ENCODE measurements at regions not wholly inside any gene's neighbourhood (a gene's known extent, or its start where the extent isn't known, plus 50 kb on each side); places are given as distances from the start of the nearest gene placed in this dataset.
"Not testable (repeated sequence)": the region's sequence is repeated elsewhere in the genome, so short reads cannot be mapped to it uniquely, and the experiment has no call there.

DNA sequence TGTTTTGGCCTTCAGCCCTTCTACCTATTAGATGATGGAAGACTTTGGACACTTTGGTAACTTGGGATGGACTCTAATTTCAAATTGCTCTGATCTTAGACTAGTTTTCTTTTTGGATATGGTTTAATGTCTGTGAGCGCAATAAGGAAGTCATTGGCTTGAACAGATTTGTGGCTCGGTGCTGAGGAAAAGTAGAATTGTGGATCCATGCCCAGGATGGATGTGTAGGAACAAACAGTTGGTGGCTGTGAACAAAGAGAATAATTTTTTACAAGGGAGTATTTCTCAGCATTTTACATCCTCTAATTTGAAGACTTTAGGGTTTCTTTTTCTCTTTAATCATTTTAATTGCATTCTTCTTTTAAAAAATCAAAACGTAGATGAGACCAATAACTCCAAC lies 327.1 kb downstream of the GLUD2 start:
- H3K4me1 Mint-ChIP-seq: no peaks in the 10 kb centered on the region

DNA sequence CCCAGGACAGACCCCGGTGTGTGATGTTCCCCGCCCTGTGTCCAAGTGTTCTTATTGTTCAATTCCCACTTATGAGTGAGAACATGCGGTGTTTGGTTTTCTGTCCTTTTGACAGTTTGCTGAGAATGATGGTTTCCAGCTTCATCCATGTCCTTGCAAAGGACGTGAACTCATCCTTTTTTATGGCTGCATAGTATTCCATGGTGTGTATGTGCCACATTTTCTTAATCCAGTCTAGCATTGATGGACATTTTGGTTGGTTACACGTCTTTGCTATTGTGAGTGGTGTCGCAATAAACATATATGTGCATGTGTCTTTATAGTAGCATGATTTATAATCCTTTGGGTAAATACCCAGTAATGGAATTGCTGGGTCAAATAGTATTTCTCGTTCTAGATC lies 334.5 kb downstream of the GLUD2 start:
- H3K27ac Mint-ChIP-seq, H3K9me3 Mint-ChIP-seq, H3K4me3 Mint-ChIP-seq: not testable (repeated sequence)

More for the DNA sequence above, 327.1 kb downstream of the GLUD2 start:
- no peak overlapping the region for H3K4me3 Mint-ChIP-seq
- no peaks in the 10 kb centered on the region for H3K9me3 Mint-ChIP-seq
- no peaks in the 10 kb centered on the region for H3K27me3 Mint-ChIP-seq
- no peak for ATAC-seq (replicated peaks)
- H3K27ac Mint-ChIP-seq: no peak overlapping the region
- H3K36me3 Mint-ChIP-seq (ENCODE audit: low read depth): no peaks in the 10 kb centered on the region

DNA sequence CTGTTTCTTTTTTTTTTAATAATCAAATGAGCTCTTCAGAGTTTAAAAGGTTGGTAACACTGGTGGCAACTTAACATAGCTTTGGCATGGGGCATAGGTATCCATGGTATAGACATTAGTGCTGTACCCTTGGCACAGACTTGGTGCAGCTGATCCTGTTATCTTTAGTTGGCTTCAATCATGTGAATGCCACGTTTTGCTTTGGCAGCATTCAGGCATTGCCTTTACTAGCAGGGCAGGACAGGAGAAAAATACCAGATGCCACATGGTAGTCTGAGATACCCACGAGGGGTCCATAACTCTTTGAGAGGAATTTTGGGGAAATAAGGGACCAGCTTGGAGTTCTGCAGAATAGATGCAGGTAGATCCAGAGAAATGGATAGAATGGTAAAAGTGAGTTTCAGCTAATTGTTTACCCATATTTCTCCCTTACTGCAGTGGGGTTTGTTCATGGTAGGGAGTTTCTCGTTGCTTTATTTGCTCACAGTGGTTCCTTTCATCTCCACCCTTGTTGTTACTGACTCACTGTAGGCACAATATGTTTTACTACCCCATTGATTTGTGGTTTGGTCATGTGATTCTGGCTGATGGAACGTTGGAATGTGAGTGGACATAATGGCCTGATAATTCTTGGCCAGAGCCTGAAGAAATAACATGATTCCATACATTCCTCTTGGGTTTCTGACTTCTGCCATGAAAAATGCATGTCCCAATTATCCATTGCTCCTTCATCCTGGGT lies 342.7 kb downstream of the GLUD2 start:
- no peak for ATAC-seq (replicated peaks)
- Mint-ChIP-seq H3K27me3 (no peaks in the 10 kb centered on the region), H3K4me1 (no peaks in the 10 kb centered on the region), H3K4me3 (no peak overlapping the region), H3K27ac (no peak overlapping the region), H3K9me3 (no peaks in the 10 kb centered on the region), H3K36me3 (ENCODE audit: low read depth) (no peaks in the 10 kb centered on the region)

More for the DNA sequence above, 334.5 kb downstream of the GLUD2 start:
- not testable (repeated sequence) for H3K27me3 Mint-ChIP-seq; ATAC-seq (replicated peaks); H3K36me3 Mint-ChIP-seq (ENCODE audit: low read depth); H3K4me1 Mint-ChIP-seq

DNA sequence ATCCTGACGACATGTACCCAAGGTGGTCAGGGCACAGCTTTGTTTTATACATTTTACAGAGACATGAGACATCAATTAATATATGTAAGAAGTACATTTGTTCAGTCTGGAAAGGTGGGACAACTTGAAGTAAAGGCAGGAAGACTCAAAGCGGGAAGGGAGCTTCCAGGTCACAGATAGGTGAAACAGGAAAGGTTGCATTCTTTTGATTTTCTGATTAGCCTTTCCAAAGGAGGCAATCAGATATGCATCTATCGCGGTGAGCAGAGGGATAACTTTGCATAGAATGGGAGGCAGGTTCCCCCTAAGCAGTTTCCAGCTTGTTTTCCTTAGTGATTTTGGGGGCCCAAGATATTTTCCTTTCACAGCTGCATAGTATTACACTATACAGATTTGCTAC lies 358.4 kb downstream of the GLUD2 start:
- no peak for ATAC-seq (replicated peaks)
- Mint-ChIP-seq H3K9me3 (no peaks in the 10 kb centered on the region), H3K4me1 (no peaks in the 10 kb centered on the region), H3K27me3 (no peaks in the 10 kb centered on the region), H3K27ac (no peak overlapping the region), H3K4me3 (no peak overlapping the region), H3K36me3 (ENCODE audit: low read depth) (no peaks in the 10 kb centered on the region)

GRCh38 chrX:121407627-121408026 lies 360.2 kb downstream of the GLUD2 start:
- no peaks in the 10 kb centered on the region for H3K27me3 Mint-ChIP-seq

GRCh38 chrX:121431514-121431913 lies 384.1 kb downstream of the GLUD2 start:
- H3K27me3 Mint-ChIP-seq; H3K9me3 Mint-ChIP-seq; ATAC-seq (replicated peaks); H3K4me1 Mint-ChIP-seq; H3K36me3 Mint-ChIP-seq (ENCODE audit: low read depth); H3K27ac Mint-ChIP-seq; H3K4me3 Mint-ChIP-seq: not testable (repeated sequence)

More at GRCh38 chrX:121407627-121408026, 360.2 kb downstream of the GLUD2 start:
- no peak for ATAC-seq (replicated peaks)
- H3K27ac Mint-ChIP-seq: no peak overlapping the region
- H3K36me3 Mint-ChIP-seq (ENCODE audit: low read depth): no peaks in the 10 kb centered on the region
- H3K4me3 Mint-ChIP-seq: no peak overlapping the region
- no peaks in the 10 kb centered on the region for H3K4me1 Mint-ChIP-seq
- no peaks in the 10 kb centered on the region for H3K9me3 Mint-ChIP-seq

DNA sequence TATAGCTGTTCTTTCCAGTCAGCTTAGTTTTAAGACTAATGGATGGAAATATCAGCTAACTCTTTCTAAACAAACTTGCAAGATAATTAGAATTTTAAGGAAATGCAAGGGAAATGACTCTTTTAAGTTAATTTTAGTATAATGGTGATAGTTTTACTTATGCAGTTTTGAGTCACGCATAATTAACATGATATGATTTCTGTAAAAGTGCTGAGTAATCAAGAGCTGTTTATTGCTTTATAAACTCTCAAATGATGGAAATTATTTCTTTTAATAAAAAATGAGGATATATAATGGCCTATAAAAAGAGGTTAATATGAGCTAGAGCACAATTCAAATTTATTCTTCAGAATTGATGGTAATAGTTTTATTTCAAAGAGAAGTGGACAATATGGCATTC lies 385.9 kb downstream of the GLUD2 start:
- Mint-ChIP-seq H3K36me3 (ENCODE audit: low read depth) (no peaks in the 10 kb centered on the region), H3K4me3 (no peak overlapping the region), H3K27me3 (no peaks in the 10 kb centered on the region), H3K27ac (no peak overlapping the region), H3K9me3 (no peaks in the 10 kb centered on the region), H3K4me1 (no peaks in the 10 kb centered on the region)
- ATAC-seq (replicated peaks): no peak

GRCh38 chrX:121437666-121438065 lies 390.3 kb downstream of the GLUD2 start:
- not testable (repeated sequence) for ATAC-seq (replicated peaks); H3K27ac Mint-ChIP-seq; H3K4me1 Mint-ChIP-seq; H3K36me3 Mint-ChIP-seq (ENCODE audit: low read depth); H3K9me3 Mint-ChIP-seq; H3K4me3 Mint-ChIP-seq; H3K27me3 Mint-ChIP-seq

DNA sequence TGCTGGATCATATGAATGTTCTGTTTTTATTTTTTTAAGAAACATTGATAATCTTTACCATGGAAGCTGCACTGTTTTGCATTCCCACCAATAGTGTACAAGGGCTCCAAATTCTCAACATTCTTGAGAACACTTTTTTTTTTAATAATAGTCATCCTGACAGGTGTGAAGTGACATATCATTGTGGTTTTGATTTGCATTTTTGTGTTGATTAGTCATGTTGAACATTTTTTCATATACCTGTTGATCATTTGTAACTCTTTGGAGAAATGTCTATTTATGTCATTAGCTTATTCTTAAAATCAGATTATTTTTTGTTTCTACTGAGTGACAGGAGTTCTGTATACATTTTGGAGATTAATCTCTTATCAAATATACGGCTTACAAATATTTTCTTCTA lies 408.5 kb downstream of the GLUD2 start:
- Mint-ChIP-seq H3K4me1 (no peaks in the 10 kb centered on the region), H3K36me3 (ENCODE audit: low read depth) (no peaks in the 10 kb centered on the region), H3K9me3 (no peaks in the 10 kb centered on the region), H3K27ac (no peak overlapping the region), H3K27me3 (no peaks in the 10 kb centered on the region), H3K4me3 (no peak overlapping the region)
- ATAC-seq (replicated peaks): no peak

DNA sequence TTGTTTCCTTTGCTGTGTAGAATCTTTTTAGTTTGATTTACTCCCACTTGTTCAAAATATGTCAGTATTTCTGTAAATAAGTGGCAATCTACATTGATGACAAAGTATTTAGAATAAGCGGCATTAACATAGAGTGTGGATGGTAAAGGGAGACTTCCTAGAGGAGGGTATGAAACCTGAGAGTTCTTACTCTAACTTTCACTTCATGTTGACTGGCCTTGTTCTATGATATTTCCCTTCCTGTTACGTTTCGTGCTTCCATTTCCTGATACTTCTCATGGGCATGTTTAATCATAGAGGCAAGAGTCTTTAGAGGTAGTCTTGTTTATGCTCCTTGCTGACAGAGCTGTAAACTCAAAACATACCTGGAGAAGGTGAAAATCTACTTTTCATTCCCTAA lies 408.9 kb downstream of the GLUD2 start:
- H3K4me3 Mint-ChIP-seq: no peak overlapping the region
- no peaks in the 10 kb centered on the region for H3K27me3 Mint-ChIP-seq
- peak; percentile 35 for ATAC-seq (replicated peaks)
- no peak overlapping the region for H3K27ac Mint-ChIP-seq
- H3K4me1 Mint-ChIP-seq: no peaks in the 10 kb centered on the region
- H3K9me3 Mint-ChIP-seq: no peaks in the 10 kb centered on the region
- H3K36me3 Mint-ChIP-seq (ENCODE audit: low read depth): no peaks in the 10 kb centered on the region

DNA sequence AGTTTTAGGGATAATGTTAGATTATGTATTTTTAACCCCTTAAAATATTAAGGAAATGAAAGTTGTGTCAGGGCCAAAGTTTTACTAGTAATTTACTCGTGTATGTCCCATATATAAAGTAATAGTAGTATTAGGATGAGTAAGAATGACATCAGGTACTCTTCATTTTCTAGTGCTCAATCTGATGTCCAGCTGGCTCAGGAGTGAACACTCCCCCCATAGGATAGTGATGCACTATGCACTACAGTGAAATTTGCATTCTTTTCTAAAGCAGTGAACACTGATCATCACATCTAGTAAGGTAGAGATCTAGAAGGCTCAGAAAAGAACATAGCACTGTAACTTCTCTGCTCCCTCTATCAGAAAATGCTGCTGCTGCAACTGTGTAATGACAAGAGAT lies 409.7 kb downstream of the GLUD2 start:
- no peaks in the 10 kb centered on the region for H3K9me3 Mint-ChIP-seq
- H3K27ac Mint-ChIP-seq: no peak overlapping the region
- no peaks in the 10 kb centered on the region for H3K27me3 Mint-ChIP-seq
- H3K4me3 Mint-ChIP-seq: no peak overlapping the region
- ATAC-seq (replicated peaks): no peak
- no peaks in the 10 kb centered on the region for H3K36me3 Mint-ChIP-seq (ENCODE audit: low read depth)
- H3K4me1 Mint-ChIP-seq: no peaks in the 10 kb centered on the region

DNA sequence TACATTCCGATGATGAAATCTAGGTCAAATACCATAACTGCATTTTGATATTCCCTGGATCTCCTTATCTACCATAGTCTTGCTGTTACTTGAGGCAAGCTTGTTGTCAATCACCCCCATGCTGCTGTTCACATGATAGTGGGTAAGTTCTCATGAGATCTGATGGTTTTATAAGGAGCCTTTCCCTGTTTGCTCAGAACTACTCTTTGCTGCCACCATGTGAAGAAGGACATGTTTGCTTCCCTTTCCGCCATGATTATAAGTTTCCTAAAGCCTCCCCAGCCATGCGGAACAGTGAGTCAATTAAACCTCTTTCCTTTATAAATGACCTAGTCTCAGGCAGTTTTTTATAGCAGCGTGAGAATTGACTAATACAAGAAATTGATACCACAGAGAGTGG lies 432.0 kb downstream of the GLUD2 start:
- ATAC-seq (replicated peaks): no peak
- Mint-ChIP-seq H3K36me3 (ENCODE audit: low read depth) (no peaks in the 10 kb centered on the region), H3K27me3 (no peaks in the 10 kb centered on the region), H3K4me3 (no peak overlapping the region), H3K27ac (no peak overlapping the region), H3K9me3 (no peaks in the 10 kb centered on the region), H3K4me1 (no peaks in the 10 kb centered on the region)

GRCh38 chrX:121496966-121497365 lies 449.6 kb downstream of the GLUD2 start:
- ATAC-seq (replicated peaks): no peak

DNA sequence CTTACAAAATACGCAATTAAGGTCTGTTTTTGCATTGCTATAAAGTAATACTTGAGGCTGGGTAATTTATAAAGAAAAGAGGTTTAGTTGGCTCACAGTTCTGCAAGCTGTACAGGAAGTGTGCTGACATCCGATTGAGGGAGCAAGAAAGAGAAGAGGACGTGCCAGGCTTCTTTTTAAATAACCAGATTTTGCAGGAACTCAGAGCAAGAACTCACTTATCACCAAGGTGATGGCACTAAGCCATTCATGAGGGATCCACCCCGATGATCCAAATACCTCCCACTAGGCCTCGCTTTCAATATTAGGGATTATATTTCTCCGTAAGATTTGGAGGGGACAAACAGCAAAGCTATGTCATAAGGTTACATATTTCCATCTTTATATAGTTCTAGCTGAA lies 456.7 kb downstream of the GLUD2 start:
- no peak for ATAC-seq (replicated peaks)

More at GRCh38 chrX:121496966-121497365, 449.6 kb downstream of the GLUD2 start:
- Mint-ChIP-seq H3K4me3 (no peak overlapping the region), H3K9me3 (no peaks in the 10 kb centered on the region), H3K4me1 (no peaks in the 10 kb centered on the region), H3K27ac (no peak overlapping the region), H3K27me3 (no peaks in the 10 kb centered on the region), H3K36me3 (ENCODE audit: low read depth) (no peaks in the 10 kb centered on the region)

DNA sequence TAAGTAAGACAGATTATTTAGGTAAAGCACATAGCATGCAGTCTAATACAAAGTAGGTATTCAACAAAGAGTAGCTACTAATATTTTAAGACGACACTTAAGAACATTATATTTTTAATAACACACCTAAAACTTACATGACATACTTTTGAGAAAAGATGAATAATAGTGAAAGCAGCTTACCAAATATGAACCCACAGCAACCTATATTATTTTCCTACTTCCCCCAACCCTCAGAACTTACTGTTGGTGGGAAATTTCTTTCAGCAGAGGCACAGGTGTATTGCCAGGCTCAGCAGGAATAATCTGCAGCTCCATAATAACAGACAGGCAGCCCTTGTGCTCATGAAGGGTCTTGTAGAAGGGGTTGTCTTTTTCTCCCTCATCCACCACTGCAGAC lies 498.9 kb downstream of the GLUD2 start:
- Mint-ChIP-seq H3K36me3 (ENCODE audit: low read depth) (no peaks in the 10 kb centered on the region), H3K27ac (no peak overlapping the region), H3K9me3 (no peaks in the 10 kb centered on the region), H3K4me3 (no peak overlapping the region), H3K27me3 (no peaks in the 10 kb centered on the region), H3K4me1 (no peaks in the 10 kb centered on the region)
- ATAC-seq (replicated peaks): no peak

More for the DNA sequence above, 456.7 kb downstream of the GLUD2 start:
- Mint-ChIP-seq H3K4me3 (no peak overlapping the region), H3K27ac (no peak overlapping the region), H3K36me3 (ENCODE audit: low read depth) (no peaks in the 10 kb centered on the region), H3K9me3 (no peaks in the 10 kb centered on the region), H3K4me1 (no peaks in the 10 kb centered on the region), H3K27me3 (no peaks in the 10 kb centered on the region)

DNA sequence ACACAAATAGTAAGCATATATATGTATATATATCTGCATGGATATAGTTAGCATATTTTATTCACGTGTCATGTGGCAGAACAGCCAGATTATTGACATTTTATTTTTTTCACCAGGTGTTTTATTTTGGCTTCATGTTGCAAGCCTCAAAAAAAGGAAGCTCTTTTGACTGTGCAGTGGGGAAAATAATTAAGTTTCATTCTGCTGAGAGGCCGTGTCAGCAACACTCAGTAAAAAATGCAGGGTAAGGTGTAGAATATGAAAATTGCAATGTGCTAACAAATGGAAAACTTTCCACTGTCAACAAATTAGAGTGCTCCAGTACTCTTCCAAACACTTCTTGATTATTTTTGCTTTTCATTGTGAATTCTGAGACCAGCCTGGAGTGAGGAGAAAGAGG lies 511.5 kb downstream of the GLUD2 start:
- H3K9me3 Mint-ChIP-seq: no peaks in the 10 kb centered on the region
- H3K36me3 Mint-ChIP-seq (ENCODE audit: low read depth): no peaks in the 10 kb centered on the region
- ATAC-seq (replicated peaks): no peak
- no peak overlapping the region for H3K27ac Mint-ChIP-seq
- H3K4me3 Mint-ChIP-seq: no peak overlapping the region
- H3K4me1 Mint-ChIP-seq: no peaks in the 10 kb centered on the region
- no peaks in the 10 kb centered on the region for H3K27me3 Mint-ChIP-seq
